Transverse colon (tissue), 4 donors: ENCODE measurements at regions not wholly inside any gene's neighbourhood (a gene's known extent, or its start where the extent isn't known, plus 50 kb on each side); places are given as distances from the start of the nearest gene placed in this dataset.

Experiments
- DNase-seq: peaks from one replicate; pipeline ENCODE4 v3.0.0-alpha.2; 2019
- H3K27ac ChIP-seq, 4 donors: fragments of 200-600 bp; sonication (generic); 2 replicates each; pipeline ENCODE4 v1.5.1; 2016 to 2018; ENCODE audit warnings: inconsistent platforms in 4 of 4
- H3K27me3 ChIP-seq: fragments of 200-600 bp; sonication (generic); 2 replicates; pipeline ENCODE4 v1.5.1; 2017; ENCODE audit warnings: inconsistent platforms
- H3K36me3 ChIP-seq, 4 donors: fragments of 200-600 bp; sonication (generic); 2 replicates each; pipeline ENCODE4 v1.5.1; 2017 to 2019; ENCODE audit warnings: inconsistent platforms in 4 of 4
- H3K4me1 ChIP-seq, 4 donors: fragments of 200-600 bp; sonication (generic); 2 replicates each; pipeline ENCODE4 v1.5.1; 2017 to 2020; ENCODE audit warnings: inconsistent platforms in 4 of 4
- H3K4me3 ChIP-seq, 4 donors: fragments of 200-600 bp; sonication (generic); 1 replicate in 1 of 4; 2 replicates in 3 of 4; pipeline versions ENCODE4 v1.5.1 to v1.6.1; 2017 to 2019; ENCODE audit warnings: inconsistent platforms in 4 of 4
- H3K9me3 ChIP-seq, 2 donors: fragments of 200-600 bp; sonication (generic); 2 replicates each; pipeline ENCODE4 v1.5.1; 2017 to 2019; ENCODE audit warnings: inconsistent platforms in 2 of 2
- CTCF ChIP-seq, 5 experiments: fragments of 200-600 bp in 3 of 5; fragments of 450-650 bp in 2 of 5; sonication (generic) in 3 of 5; IDR thresholded peaks; 1 replicate in 2 of 5; 2 replicates in 3 of 5; pipeline ENCODE4 v1.5.1; 2016 to 2017; ENCODE audit warnings: antibody characterized with exemption in 5 of 5, inconsistent platforms in 3 of 5, mild to moderate bottlenecking in 2 of 5, moderate library complexity in 1 of 5
- EP300 ChIP-seq: sonication (generic); formaldehyde crosslinking; IDR thresholded peaks from one replicate; pipeline ENCODE4 v1.6.1; 2017; ENCODE audit warnings: antibody characterized with exemption, low read depth
- POLR2A ChIP-seq: fragments of 450-650 bp; IDR thresholded peaks from one replicate; pipeline ENCODE4 v1.6.1; 2016; ENCODE audit warnings: antibody characterized with exemption, mild to moderate bottlenecking, moderate library complexity
- POLR2AphosphoS5 ChIP-seq, 3 donors: sonication (generic); formaldehyde crosslinking; IDR thresholded peaks; one replicate each; pipeline ENCODE4 v1.6.1; 2016; ENCODE audit warnings: antibody characterized with exemption in 3 of 3
- WGBS, 2 donors: methylation state at CpG; one replicate each; pipeline ENCODE4 v1.1.5; 2018; ENCODE audit warnings: low coverage in 1 of 2; 5-methylcytosine and 5-hydroxymethylcytosine counted together
- in situ Hi-C, 4 donors: fragments of 200-750 bp; cut with MboI; loops; one replicate each; pipeline versions ENCODE4 v1.15.0 to v1.15.1; 2017; ENCODE audit warnings: low sequenced_read_pairs in 3 of 4, low pct_ligation_motif_present in 1 of 4, low pct_unique_long_range_greater_than_20kb in 1 of 4
- intact Hi-C: fragments of 100-400 bp; cut with DNase I; formaldehyde crosslinking; loops from one replicate; pipeline ENCODE4 v1.15.1; 2023; ENCODE audit warnings: low total_unique reads

GRCh38 chr6:54998576-54998975 lies 152.0 kb downstream of the FAM83B start:
- DNase-seq: no peak
- Histone ChIP-seq H3K9me3 (no peaks in the 10 kb centered on the region), H3K4me3 (no peak overlapping the region), H3K36me3 (no peaks in the 10 kb centered on the region), H3K4me1 (peaks cover 0 to 8% (median 2%) of the 10 kb centered on the region in 4 donors), H3K27ac (no peak overlapping the region), H3K27me3 (no peaks in the 10 kb centered on the region)
- TF ChIP-seq CTCF (IDR thresholded peaks at IDR 0.05) (no peak), POLR2AphosphoS5 (IDR thresholded peaks at IDR 0.05) (no peak), EP300 (no peak), POLR2A (no peak)
- intact Hi-C loops (no loop called here), in situ Hi-C loops (no loop called here)
- 90 to 98% methylated on average over 3 of the region's 3 CpGs for WGBS, 2 donors

- 64 to 74% methylated on average over 4 of the region's 4 CpGs for WGBS, 2 donors
- no peaks in the 10 kb centered on the region for H3K36me3 ChIP-seq
- no peaks in the 10 kb centered on the region for H3K4me1 ChIP-seq
- H3K27me3 ChIP-seq: no peaks in the 10 kb centered on the region
- intact Hi-C loops: no loop called here
- no peaks in the 10 kb centered on the region for H3K9me3 ChIP-seq
- in situ Hi-C loops: loop anchor here in 1 of 4 donors (10.0 kb wide), 1 partner anchor 61 kb away; no protein-coding TSS in a partner anchor
- TF ChIP-seq CTCF (IDR thresholded peaks at IDR 0.05): no peak
- TF ChIP-seq POLR2A: no peak
- TF ChIP-seq POLR2AphosphoS5 (IDR thresholded peaks at IDR 0.05): no peak
- H3K4me3 ChIP-seq: no peak overlapping the region
- H3K27ac ChIP-seq: no peak overlapping the region
- DNase-seq: no peak
Measured at GRCh38 chr6:55003719-55004430, 157.3 kb downstream of the FAM83B start.

GRCh38 chr6:55009131-55009530 lies 162.6 kb downstream of the FAM83B start:
- Histone ChIP-seq H3K4me3 (no peak overlapping the region), H3K27me3 (no peaks in the 10 kb centered on the region), H3K9me3 (no peaks in the 10 kb centered on the region), H3K4me1 (peaks cover 0 to 3% (median 0%) of the 10 kb centered on the region in 4 donors), H3K36me3 (no peaks in the 10 kb centered on the region), H3K27ac (no peak overlapping the region)
- intact Hi-C loops: no loop called here
- DNase-seq: no peak
- in situ Hi-C loops: loop anchor here in 1 of 4 donors (10.0 kb wide), 1 partner anchor 56 kb away; no protein-coding TSS in a partner anchor
- 78% methylated on average over 8 of the region's 8 CpGs; no CpG with 5 or more reads in 1 of the 2 donors for WGBS, 2 donors
- TF ChIP-seq EP300: no peak
- no peak for TF ChIP-seq POLR2A
- TF ChIP-seq POLR2AphosphoS5 (IDR thresholded peaks at IDR 0.05): no peak
- no peak for TF ChIP-seq CTCF (IDR thresholded peaks at IDR 0.05)

- Histone ChIP-seq H3K4me1 (peaks cover 0 to 7% (median 3%) of the 10 kb centered on the region in 4 donors), H3K27me3 (no peaks in the 10 kb centered on the region), H3K4me3 (no peak overlapping the region), H3K36me3 (no peaks in the 10 kb centered on the region), H3K27ac (no peak overlapping the region), H3K9me3 (no peaks in the 10 kb centered on the region)
- WGBS, 2 donors: 70 to 74% methylated on average over 3 of the region's 3 CpGs
- intact Hi-C loops: no loop called here
- no peak for DNase-seq
- in situ Hi-C loops: no loop called here
- TF ChIP-seq POLR2A (no peak), POLR2AphosphoS5 (IDR thresholded peaks at IDR 0.05) (no peak), EP300 (no peak), CTCF (IDR thresholded peaks at IDR 0.05) (no peak)
Measured at GRCh38 chr6:55011034-55011433, 163.3 kb upstream of the HCRTR2 start.
